Liver (tissue), 8 donors: ENCODE measurements at regions not wholly inside any gene's neighbourhood (a gene's known extent, or its start where the extent isn't known, plus 50 kb on each side); places are given as distances from the start of the nearest gene placed in this dataset.

Source experiments
- DNase-seq: peaks from one replicate; pipeline ENCODE4 v3.0.0-alpha.2; 2017; ENCODE audit warnings: low spot score
- H3K27ac ChIP-seq, 2 donors: one replicate each; pipeline ENCODE4 v1.7.0; 2013; ENCODE audit warnings: inconsistent platforms in 2 of 2, low read length in 2 of 2, control low read depth in 1 of 2, low read depth in 1 of 2, mild to moderate bottlenecking in 1 of 2
- H3K27me3 ChIP-seq, 4 donors: one replicate each; pipeline versions ENCODE4 v1.6.1 to v1.7.0; 2013; ENCODE audit warnings: low read length in 3 of 4, inconsistent platforms in 1 of 4, mild to moderate bottlenecking in 1 of 4, moderate library complexity in 1 of 4; ENCODE audit not compliant: control insufficient read depth in 4 of 4, insufficient read depth in 4 of 4
- H3K36me3 ChIP-seq, 4 donors: one replicate each; pipeline versions ENCODE4 v1.6.1 to v1.7.0; 2013; ENCODE audit warnings: low read length in 3 of 4, mild to moderate bottlenecking in 3 of 4, low read depth in 1 of 4, moderate library complexity in 1 of 4; ENCODE audit not compliant: control insufficient read depth in 4 of 4, insufficient read depth in 3 of 4
- H3K4me1 ChIP-seq, 4 donors: one replicate each; pipeline versions ENCODE4 v1.6.1 to v1.7.0; 2013; ENCODE audit warnings: low read length in 3 of 4, mild to moderate bottlenecking in 3 of 4, moderate library complexity in 1 of 4; ENCODE audit not compliant: control insufficient read depth in 4 of 4, insufficient read depth in 4 of 4
- H3K4me3 ChIP-seq, 3 donors: one replicate each; pipeline versions ENCODE4 v1.6.1 to v1.7.0; 2013; ENCODE audit warnings: low read length in 3 of 3, control low read depth in 1 of 3, low read depth in 1 of 3, mild to moderate bottlenecking in 1 of 3
- H3K9ac ChIP-seq, 2 donors: one replicate each; pipeline ENCODE4 v1.7.0; 2013; ENCODE audit warnings: low read length in 2 of 2, mild to moderate bottlenecking in 2 of 2, moderate library complexity in 2 of 2, control low read depth in 1 of 2, low read depth in 1 of 2
- H3K9me3 ChIP-seq, 4 donors: one replicate each; pipeline versions ENCODE4 v1.6.1 to v1.7.0; 2013; ENCODE audit warnings: low read length in 3 of 4; ENCODE audit not compliant: control insufficient read depth in 4 of 4
- EGR1 ChIP-seq, 2 donors: IDR thresholded peaks; 2 replicates each; pipeline ENCODE4 v1.6.1; 2016 to 2018; ENCODE audit warnings: antibody characterized with exemption in 2 of 2, low read depth in 2 of 2
- FOXA1 ChIP-seq: IDR thresholded peaks from 2 replicates; pipeline ENCODE4 v1.6.1; 2016; ENCODE audit warnings: antibody characterized with exemption
- FOXA2 ChIP-seq: IDR thresholded peaks from 2 replicates; pipeline ENCODE4 v1.6.1; 2016; ENCODE audit warnings: antibody characterized with exemption
- GABPA ChIP-seq, 2 donors: IDR thresholded peaks in 1 of 2; conservative IDR thresholded peaks in 1 of 2; 2 replicates each; pipeline ENCODE4 v1.6.1; 2016; ENCODE audit warnings: antibody characterized with exemption in 2 of 2, mild to moderate bottlenecking in 1 of 2, moderate library complexity in 1 of 2
- HNF4G ChIP-seq: IDR thresholded peaks from 2 replicates; pipeline ENCODE4 v1.6.1; 2016; ENCODE audit warnings: antibody characterized with exemption
- JUND ChIP-seq, 2 donors: IDR thresholded peaks; 2 replicates each; pipeline ENCODE4 v1.6.1; 2016; ENCODE audit warnings: antibody characterized with exemption in 2 of 2
- NR2F2 ChIP-seq: IDR thresholded peaks from 2 replicates; pipeline ENCODE4 v1.6.1; 2016; ENCODE audit warnings: antibody characterized with exemption
- RAD21 ChIP-seq, 2 donors: IDR thresholded peaks; 2 replicates each; pipeline ENCODE4 v1.6.1; 2016; ENCODE audit warnings: antibody characterized with exemption in 2 of 2, mild to moderate bottlenecking in 2 of 2
- RXRA ChIP-seq, 2 donors: IDR thresholded peaks; 2 replicates each; pipeline ENCODE4 v1.6.1; 2017 to 2018; ENCODE audit warnings: antibody characterized with exemption in 2 of 2, mild to moderate bottlenecking in 1 of 2
- SP1 ChIP-seq: IDR thresholded peaks from 2 replicates; pipeline ENCODE4 v1.6.1; 2018; ENCODE audit warnings: antibody characterized with exemption, mild to moderate bottlenecking
- TAF1 ChIP-seq: conservative IDR thresholded peaks from 2 replicates; pipeline ENCODE4 v1.6.1; 2016; ENCODE audit warnings: antibody characterized with exemption, mild to moderate bottlenecking
- YY1 ChIP-seq: IDR thresholded peaks from 2 replicates; pipeline ENCODE4 v1.6.1; 2016; ENCODE audit warnings: antibody characterized with exemption, mild to moderate bottlenecking
- WGBS: extraction: QIAGEN DNeasy Blood & Tissue Kit; methylation state at CpG from one replicate; pipeline ENCODE4 v1.1.7; 2013; 5-methylcytosine and 5-hydroxymethylcytosine counted together
- TF ChIP-seq, protein P1 (sequence below): fragments of 150-350 bp; IDR thresholded peaks from 2 replicates; pipeline ENCODE4 v1.5.1; 2017; ENCODE audit warnings: improper control_type of control experiment, low read depth, low read length; ENCODE audit not compliant: missing input control
- TF ChIP-seq, protein P2 (sequence below): IDR thresholded peaks from 2 replicates; pipeline ENCODE4 v1.6.1; 2016; ENCODE audit warnings: antibody characterized with exemption
- TF ChIP-seq, protein P3 (sequence below): IDR thresholded peaks from 2 replicates; pipeline ENCODE4 v1.6.1; 2016; ENCODE audit warnings: antibody characterized with exemption
- TF ChIP-seq, protein P4 (sequence below): IDR thresholded peaks from 2 replicates; pipeline ENCODE4 v1.6.1; 2016; ENCODE audit warnings: antibody characterized with exemption, mild to moderate bottlenecking
- TF ChIP-seq, protein P5 (sequence below): IDR thresholded peaks from 2 replicates; pipeline ENCODE4 v1.6.1; 2016; ENCODE audit warnings: antibody characterized with exemption
- donor health status: healthy.
- donor health status: healthy.
- donor health status: healthy.
- donor health status: healthy.
- donor health status: healthy.

DNA sequence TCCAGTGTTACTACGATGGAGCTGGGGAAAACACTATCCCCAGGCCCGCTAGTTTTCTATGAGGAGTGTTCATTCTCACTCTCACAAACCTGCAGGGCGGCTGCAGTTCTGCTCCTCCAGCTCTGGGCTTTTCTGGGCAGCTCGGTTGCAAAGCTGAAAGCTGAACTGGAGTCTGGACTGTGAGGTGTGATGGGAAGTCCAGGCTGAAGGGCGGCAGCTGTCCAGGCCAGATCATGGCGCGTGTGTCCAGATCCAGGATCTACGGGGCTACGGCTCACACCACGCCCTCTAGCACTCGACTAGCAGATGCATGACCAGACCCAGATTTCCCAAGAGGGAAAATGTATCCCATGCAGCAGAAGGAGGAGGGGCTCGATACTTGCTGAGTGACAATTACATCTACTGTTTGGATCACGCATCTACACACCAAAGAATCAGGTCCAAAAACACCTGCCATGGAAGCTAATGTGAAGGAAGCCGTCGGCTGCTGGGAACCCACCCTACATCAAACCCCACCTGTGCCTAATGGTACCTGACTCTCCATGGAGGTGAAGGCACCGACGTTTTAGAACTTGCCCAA lies 555.0 kb downstream of the BRD1 start:
- Histone ChIP-seq H3K9ac (no peak overlapping the region), H3K4me3 (no peak overlapping the region), H3K9me3 (no peaks in the 10 kb centered on the region), H3K27ac (no peak overlapping the region), H3K4me1 (no peaks in the 10 kb centered on the region), H3K27me3 (peaks cover 0 to 12% (median 1%) of the 10 kb centered on the region in 4 donors), H3K36me3 (no peaks in the 10 kb centered on the region)
- WGBS = 81% methylated on average over 17 of the region's 17 CpGs
- TF ChIP-seq SP1 (no peak), HNF4G (no peak), EGR1 (IDR thresholded peaks at IDR 0.05; ENCODE audit: low read depth in 2 of 2) (no peak), RAD21 (IDR thresholded peaks at IDR 0.05) (no peak), FOXA1 (no peak), NR2F2 (no peak), YY1 (no peak), FOXA2 (no peak), TAF1 (no peak), GABPA (IDR thresholded peaks at IDR 0.05 in 1 of 2, conservative IDR thresholded peaks at IDR 0.05 in 1 of 2) (no peak)
- TF ChIP-seq, protein P1, sequence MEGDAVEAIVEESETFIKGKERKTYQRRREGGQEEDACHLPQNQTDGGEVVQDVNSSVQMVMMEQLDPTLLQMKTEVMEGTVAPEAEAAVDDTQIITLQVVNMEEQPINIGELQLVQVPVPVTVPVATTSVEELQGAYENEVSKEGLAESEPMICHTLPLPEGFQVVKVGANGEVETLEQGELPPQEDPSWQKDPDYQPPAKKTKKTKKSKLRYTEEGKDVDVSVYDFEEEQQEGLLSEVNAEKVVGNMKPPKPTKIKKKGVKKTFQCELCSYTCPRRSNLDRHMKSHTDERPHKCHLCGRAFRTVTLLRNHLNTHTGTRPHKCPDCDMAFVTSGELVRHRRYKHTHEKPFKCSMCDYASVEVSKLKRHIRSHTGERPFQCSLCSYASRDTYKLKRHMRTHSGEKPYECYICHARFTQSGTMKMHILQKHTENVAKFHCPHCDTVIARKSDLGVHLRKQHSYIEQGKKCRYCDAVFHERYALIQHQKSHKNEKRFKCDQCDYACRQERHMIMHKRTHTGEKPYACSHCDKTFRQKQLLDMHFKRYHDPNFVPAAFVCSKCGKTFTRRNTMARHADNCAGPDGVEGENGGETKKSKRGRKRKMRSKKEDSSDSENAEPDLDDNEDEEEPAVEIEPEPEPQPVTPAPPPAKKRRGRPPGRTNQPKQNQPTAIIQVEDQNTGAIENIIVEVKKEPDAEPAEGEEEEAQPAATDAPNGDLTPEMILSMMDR = no peak
- TF ChIP-seq, protein P2, sequence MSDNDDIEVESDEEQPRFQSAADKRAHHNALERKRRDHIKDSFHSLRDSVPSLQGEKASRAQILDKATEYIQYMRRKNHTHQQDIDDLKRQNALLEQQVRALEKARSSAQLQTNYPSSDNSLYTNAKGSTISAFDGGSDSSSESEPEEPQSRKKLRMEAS = no peak
- TF ChIP-seq, protein P3, sequence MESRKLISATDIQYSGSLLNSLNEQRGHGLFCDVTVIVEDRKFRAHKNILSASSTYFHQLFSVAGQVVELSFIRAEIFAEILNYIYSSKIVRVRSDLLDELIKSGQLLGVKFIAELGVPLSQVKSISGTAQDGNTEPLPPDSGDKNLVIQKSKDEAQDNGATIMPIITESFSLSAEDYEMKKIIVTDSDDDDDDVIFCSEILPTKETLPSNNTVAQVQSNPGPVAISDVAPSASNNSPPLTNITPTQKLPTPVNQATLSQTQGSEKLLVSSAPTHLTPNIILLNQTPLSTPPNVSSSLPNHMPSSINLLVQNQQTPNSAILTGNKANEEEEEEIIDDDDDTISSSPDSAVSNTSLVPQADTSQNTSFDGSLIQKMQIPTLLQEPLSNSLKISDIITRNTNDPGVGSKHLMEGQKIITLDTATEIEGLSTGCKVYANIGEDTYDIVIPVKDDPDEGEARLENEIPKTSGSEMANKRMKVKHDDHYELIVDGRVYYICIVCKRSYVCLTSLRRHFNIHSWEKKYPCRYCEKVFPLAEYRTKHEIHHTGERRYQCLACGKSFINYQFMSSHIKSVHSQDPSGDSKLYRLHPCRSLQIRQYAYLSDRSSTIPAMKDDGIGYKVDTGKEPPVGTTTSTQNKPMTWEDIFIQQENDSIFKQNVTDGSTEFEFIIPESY = no peak
- TF ChIP-seq, protein P4, sequence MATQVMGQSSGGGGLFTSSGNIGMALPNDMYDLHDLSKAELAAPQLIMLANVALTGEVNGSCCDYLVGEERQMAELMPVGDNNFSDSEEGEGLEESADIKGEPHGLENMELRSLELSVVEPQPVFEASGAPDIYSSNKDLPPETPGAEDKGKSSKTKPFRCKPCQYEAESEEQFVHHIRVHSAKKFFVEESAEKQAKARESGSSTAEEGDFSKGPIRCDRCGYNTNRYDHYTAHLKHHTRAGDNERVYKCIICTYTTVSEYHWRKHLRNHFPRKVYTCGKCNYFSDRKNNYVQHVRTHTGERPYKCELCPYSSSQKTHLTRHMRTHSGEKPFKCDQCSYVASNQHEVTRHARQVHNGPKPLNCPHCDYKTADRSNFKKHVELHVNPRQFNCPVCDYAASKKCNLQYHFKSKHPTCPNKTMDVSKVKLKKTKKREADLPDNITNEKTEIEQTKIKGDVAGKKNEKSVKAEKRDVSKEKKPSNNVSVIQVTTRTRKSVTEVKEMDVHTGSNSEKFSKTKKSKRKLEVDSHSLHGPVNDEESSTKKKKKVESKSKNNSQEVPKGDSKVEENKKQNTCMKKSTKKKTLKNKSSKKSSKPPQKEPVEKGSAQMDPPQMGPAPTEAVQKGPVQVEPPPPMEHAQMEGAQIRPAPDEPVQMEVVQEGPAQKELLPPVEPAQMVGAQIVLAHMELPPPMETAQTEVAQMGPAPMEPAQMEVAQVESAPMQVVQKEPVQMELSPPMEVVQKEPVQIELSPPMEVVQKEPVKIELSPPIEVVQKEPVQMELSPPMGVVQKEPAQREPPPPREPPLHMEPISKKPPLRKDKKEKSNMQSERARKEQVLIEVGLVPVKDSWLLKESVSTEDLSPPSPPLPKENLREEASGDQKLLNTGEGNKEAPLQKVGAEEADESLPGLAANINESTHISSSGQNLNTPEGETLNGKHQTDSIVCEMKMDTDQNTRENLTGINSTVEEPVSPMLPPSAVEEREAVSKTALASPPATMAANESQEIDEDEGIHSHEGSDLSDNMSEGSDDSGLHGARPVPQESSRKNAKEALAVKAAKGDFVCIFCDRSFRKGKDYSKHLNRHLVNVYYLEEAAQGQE = no peak
- no peak for DNase-seq

DNA sequence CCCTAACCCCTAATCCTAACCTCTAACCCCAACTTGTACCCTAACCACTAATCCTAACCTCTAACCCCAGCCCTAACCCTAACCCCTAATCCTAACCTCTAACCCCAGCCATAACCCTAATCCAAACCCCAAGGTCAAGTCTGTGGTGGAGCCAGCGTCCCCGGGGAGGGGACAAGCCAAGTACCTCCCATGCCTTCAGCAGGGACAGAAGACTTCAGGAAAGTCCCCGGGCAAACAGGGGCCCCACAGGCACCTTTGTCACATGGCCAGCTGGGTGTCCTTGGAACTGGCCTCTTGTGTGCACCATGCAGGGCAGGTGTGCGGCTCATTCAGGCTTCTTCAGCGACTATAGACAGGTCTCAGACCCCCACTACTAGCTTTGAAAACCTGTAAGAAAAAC lies 555.8 kb downstream of the BRD1 start:
- Histone ChIP-seq H3K4me1 (no peaks in the 10 kb centered on the region), H3K27me3 (peaks cover 0 to 12% (median 1%) of the 10 kb centered on the region in 4 donors), H3K9ac (no peak overlapping the region), H3K27ac (no peak overlapping the region), H3K4me3 (no peak overlapping the region), H3K36me3 (no peaks in the 10 kb centered on the region), H3K9me3 (no peaks in the 10 kb centered on the region)
- no peak for DNase-seq
- 52% methylated on average over 5 of the region's 5 CpGs for WGBS
- no peak for TF ChIP-seq FOXA2
- no peak for TF ChIP-seq EGR1 (IDR thresholded peaks at IDR 0.05; ENCODE audit: low read depth in 2 of 2)
- TF ChIP-seq YY1 = no peak
- no peak for TF ChIP-seq RXRA (IDR thresholded peaks at IDR 0.05)
- TF ChIP-seq, protein P1 = no peak
- TF ChIP-seq, protein P5, sequence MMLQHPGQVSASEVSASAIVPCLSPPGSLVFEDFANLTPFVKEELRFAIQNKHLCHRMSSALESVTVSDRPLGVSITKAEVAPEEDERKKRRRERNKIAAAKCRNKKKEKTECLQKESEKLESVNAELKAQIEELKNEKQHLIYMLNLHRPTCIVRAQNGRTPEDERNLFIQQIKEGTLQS = no peak
- no peak for TF ChIP-seq JUND (IDR thresholded peaks at IDR 0.05)
- TF ChIP-seq, protein P3 = no peak
